GM19372 (cell line): ENCODE measurements at regions not wholly inside any gene's neighbourhood (a gene's known extent, or its start where the extent isn't known, plus 50 kb on each side); places are given as distances from the start of the nearest gene placed in this dataset.
"Not testable (repeated sequence)": the region's sequence is repeated elsewhere in the genome, so short reads cannot be mapped to it uniquely, and the experiment has no call there.

ENCODE experiments used
- ATAC-seq: cut with Tn5 transposase; IDR thresholded peaks from one replicate; pipeline ENCODE4 v1.9.1; 2021; ENCODE audit warnings: mild to moderate bottlenecking, low read depth, moderate library complexity; ENCODE audit not compliant: unreplicated experiment

DNA sequence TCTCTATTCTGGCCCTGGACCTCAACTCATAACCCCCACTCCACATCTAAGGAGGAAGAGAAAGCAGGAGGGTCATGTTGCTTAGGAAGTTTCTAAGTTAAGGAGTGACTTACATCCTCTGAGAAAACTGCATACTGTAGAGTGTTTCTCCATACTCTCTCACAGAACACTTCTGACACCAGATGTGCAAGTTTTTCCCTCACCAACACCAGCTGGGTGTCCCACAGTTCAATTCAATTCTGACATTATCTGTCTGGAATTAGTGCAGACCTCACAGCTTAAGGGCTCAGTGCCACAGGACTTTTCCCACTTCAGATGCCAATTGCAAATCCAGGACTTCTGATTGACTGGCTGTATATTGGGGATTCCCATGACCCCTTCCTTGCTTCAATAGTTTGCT is 89.0 kb upstream of the SFRP2 start:
- no peak for ATAC-seq

DNA sequence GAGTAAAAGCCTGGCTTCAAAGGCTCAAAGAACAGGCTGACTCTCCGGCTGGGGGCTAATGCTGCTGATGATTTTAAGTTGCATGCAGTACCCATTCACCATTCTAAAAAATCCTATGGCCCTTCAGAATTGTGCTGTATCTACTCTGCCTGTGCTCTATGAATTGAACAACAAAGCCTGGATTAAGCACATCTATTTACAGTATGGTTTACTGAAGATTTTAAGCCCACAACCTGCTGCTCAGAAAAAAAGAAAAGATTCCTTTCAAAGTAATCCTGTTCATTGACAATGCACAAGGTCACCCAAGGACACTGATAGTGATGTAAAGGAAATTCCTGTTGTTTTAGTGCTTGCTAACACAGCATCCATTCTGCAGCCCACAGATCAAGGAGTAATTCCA is 84.9 kb upstream of the SFRP2 start:
- ATAC-seq, result no peak

DNA sequence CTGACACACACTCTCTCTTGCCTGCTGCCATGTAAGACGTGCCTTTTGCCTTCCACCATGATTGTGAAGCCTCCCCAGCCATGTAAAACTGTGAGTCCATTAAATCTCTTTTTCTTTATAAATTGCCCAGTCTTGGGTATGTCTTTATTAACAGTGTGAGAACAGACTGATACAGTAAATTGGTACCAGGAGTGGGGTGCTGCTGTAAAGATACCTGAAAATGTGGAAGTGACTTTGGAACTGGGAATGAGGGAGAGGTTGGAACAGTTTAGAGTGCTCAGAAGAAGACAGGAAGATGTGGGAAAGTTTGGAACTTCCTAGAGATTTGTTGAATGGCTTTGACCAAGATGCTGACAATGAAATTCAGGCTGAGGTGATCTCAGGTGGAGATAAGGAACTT is 77.9 kb upstream of the SFRP2 start:
- not testable (repeated sequence) for ATAC-seq

DNA sequence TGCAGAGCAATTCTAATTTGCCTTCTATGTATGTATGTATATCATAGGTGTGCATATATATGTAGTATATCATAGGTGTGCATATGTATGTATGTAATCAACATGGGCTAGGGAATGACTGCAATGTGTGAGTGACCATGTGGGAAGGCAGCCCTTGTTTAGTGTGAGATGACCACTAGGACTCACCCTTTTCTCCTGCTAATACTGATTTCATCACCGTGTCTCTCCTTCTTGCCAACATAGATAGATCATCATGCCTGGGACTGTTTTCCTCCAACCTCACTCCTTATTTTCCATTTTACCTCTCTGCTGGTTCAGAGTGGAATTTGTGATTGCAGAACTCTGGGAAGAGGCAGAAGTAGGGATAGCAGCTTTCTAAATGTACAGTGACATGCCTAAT is 63.6 kb upstream of the SFRP2 start:
- no peak for ATAC-seq

DNA sequence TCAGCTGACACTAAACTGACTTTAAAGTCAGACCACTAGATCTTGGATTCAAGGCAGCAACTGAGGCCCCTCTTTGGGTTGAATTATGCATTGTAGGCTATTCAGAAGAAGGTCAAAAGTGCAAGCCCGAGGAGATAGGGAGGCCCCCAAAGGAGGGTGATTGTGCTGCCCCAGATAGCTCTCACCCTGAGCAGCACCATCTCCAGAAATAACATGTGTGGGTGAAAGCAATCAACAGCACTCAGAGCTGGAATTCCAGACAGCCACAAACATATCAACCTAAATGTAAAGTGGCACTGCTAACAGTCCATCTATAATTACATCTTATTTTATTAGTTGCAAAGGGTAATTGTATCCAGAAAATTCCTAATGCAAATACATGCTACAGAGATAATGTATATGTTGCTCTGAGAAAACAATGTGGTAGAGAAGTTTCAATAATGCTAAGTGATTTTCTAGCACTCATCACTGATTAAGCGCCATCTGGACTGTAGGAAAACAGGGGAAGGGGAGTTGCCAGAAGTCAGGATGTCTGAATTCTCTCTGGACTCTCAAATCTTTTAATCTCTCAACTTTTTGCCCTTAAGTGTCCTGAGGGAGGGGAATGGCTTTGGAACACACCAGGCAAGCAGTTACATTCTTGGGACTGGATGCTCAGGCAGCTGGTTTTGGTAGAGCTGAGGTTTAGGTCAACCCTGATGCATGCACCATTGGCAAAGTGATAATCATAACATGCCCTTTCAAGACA is 61.8 kb upstream of the SFRP2 start:
- ATAC-seq, result no peak

DNA sequence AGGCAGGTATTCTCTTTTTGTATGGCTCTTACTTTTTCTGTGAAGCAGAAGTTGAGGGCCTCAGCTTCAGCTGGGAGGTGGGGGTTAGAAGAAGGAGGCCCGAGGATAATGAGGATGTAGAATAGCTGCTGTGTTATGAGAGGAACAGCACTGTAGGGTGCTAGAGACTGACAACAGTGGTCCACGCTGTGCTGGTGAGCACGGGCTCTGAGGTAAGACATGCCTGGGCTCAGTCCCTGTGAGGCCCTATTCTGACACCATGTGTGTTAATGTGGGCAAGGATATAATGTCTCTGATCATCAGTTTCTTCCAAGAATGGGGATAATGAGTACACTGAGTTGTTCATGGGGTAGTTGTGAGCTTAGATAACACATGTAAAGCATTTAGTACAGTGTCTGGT is 55.3 kb upstream of the SFRP2 start:
- no peak for ATAC-seq
